BLaER1 (cell line): ENCODE measurements at regions not wholly inside any gene's neighbourhood (a gene's known extent, or its start where the extent isn't known, plus 50 kb on each side); places are given as distances from the start of the nearest gene placed in this dataset.

ENCODE experiments used
- H3K27ac ChIP-seq: shearing (Covaris generic); formaldehyde crosslinking; 2 replicates; pipeline ENCODE4 v1.8.1; 2022
- H3K27me3 ChIP-seq: shearing (Covaris generic); formaldehyde crosslinking; 2 replicates; pipeline ENCODE4 v1.8.1; 2022
- H3K36me3 ChIP-seq: shearing (Covaris generic); formaldehyde crosslinking; 2 replicates; pipeline ENCODE4 v1.8.1; 2022
- H3K4me1 ChIP-seq: shearing (Covaris generic); formaldehyde crosslinking; 2 replicates; pipeline ENCODE4 v1.8.1; 2022
- H3K4me2 ChIP-seq: shearing (Covaris generic); formaldehyde crosslinking; 2 replicates; pipeline ENCODE4 v1.8.1; 2022
- H3K4me3 ChIP-seq: shearing (Covaris generic); formaldehyde crosslinking; 2 replicates; pipeline ENCODE4 v1.8.1; 2022
- H3K9ac ChIP-seq: shearing (Covaris generic); formaldehyde crosslinking; 2 replicates; pipeline ENCODE4 v1.8.1; 2022
- H3K9me3 ChIP-seq: shearing (Covaris generic); formaldehyde crosslinking; 2 replicates; pipeline ENCODE4 v1.8.1; 2022
- H4K20me1 ChIP-seq: shearing (Covaris generic); formaldehyde crosslinking; 2 replicates; pipeline ENCODE4 v1.8.1; 2022
- Cebpa-rat ChIP-seq: shearing (Covaris generic); IDR thresholded peaks from 2 replicates; pipeline ENCODE4 v1.8.1; 2022

DNA sequence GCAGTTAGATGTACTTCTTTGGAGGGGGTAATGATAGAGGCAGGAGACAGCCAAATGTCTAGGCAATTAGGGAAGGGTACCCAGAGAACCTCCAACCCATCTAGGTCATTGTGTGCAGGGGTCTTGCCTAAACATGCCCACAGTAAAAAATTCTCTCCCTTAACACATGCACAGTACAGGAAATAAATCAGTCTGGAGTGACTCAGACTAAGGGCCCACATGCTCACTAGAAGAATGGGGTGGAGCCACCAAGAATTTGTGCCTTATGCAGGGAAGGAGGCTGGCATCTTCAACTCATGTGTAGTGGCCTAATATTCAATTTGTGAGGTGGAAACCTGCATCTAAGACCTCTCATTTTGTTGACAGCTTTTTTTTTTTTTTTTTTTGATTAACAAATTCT, 945.3 kb upstream of the GRIA3 start:
- no peak for TF ChIP-seq Cebpa-rat
- Histone ChIP-seq H3K4me2 (no peak overlapping the region), H3K36me3 (no peaks in the 10 kb centered on the region)

DNA sequence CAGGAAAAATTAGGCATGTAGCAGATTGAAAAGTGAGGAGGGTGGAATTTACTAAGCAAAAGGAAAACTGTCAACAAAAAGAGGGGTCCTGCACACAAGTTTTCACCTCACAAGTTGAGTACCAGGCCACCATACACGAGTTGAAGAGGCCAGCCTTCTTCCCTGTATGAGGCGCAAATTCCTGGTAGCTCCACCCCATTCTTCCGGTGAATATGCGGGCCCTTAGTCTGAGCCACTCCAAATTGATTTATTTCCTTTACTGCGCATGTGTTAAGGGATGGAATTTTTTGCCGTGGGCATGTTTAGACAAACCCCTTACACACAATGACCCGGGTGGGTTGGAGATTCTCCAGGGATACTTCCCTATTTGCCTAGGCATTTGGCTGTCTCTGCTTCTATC, 942.1 kb upstream of the GRIA3 start:
- no peaks in the 10 kb centered on the region for H3K36me3 ChIP-seq
- no peaks in the 10 kb centered on the region for H4K20me1 ChIP-seq
- H3K27me3 ChIP-seq, result peaks cover 37% of the 10 kb centered on the region
- no peaks in the 10 kb centered on the region for H3K4me1 ChIP-seq
- no peak overlapping the region for H3K27ac ChIP-seq
- no peak overlapping the region for H3K4me3 ChIP-seq
- TF ChIP-seq Cebpa-rat, result no peak
- H3K9me3 ChIP-seq, result peaks cover 5% of the 10 kb centered on the region
- no peak overlapping the region for H3K9ac ChIP-seq
- H3K4me2 ChIP-seq, result no peak overlapping the region

More for the DNA sequence above, 945.3 kb upstream of the GRIA3 start:
- H3K9me3 ChIP-seq, result peaks cover 5% of the 10 kb centered on the region
- H3K4me1 ChIP-seq, result no peaks in the 10 kb centered on the region
- no peak overlapping the region for H3K27ac ChIP-seq
- no peak overlapping the region for H3K4me3 ChIP-seq
- H3K9ac ChIP-seq, result no peak overlapping the region
- H3K27me3 ChIP-seq, result peaks cover 43% of the 10 kb centered on the region
- no peaks in the 10 kb centered on the region for H4K20me1 ChIP-seq

DNA sequence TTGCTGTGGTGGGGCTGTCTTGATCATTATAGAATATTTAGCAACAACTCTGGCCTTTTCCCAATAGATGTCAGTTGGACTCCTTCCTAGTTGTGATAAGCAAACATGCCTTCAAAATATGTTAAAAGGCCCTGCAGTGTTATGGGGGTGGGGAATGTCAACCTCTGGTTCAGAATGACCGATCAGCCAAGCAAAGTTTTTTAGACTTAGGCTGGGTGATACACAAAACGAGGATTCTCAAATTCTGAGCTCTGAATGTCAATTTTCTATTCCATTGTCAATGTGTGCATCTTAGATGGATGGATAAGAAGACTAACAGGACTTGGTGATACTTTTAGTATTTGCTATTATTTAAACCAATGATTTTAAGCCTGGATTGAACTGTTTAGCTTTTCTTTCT, 940.0 kb upstream of the GRIA3 start:
- no peak overlapping the region for H3K4me2 ChIP-seq
- no peaks in the 10 kb centered on the region for H4K20me1 ChIP-seq
- peaks cover 24% of the 10 kb centered on the region; the same call in 1 of the 2 replicates for H3K27me3 ChIP-seq
- H3K4me3 ChIP-seq, result no peak overlapping the region
- no peaks in the 10 kb centered on the region for H3K36me3 ChIP-seq
- no peak overlapping the region for H3K9ac ChIP-seq
- H3K9me3 ChIP-seq, result peaks cover 5% of the 10 kb centered on the region
- H3K27ac ChIP-seq, result no peak overlapping the region
- H3K4me1 ChIP-seq, result no peaks in the 10 kb centered on the region
- no peak for TF ChIP-seq Cebpa-rat

GRCh38 chrX:122245175-122245574, 938.9 kb upstream of the GRIA3 start:
- TF ChIP-seq Cebpa-rat, result no peak
- Histone ChIP-seq H3K4me2 (no peak overlapping the region), H3K4me3 (no peak overlapping the region), H3K4me1 (no peaks in the 10 kb centered on the region), H3K9ac (no peak overlapping the region), H3K9me3 (peaks cover 5% of the 10 kb centered on the region), H3K27ac (no peak overlapping the region), H3K36me3 (no peaks in the 10 kb centered on the region), H3K27me3 (peaks cover 25% of the 10 kb centered on the region; the same call in 1 of the 2 replicates), H4K20me1 (no peaks in the 10 kb centered on the region)

- H3K9ac ChIP-seq, result no peak overlapping the region
- H3K27ac ChIP-seq, result no peak overlapping the region
- H3K27me3 ChIP-seq, result peaks cover 25% of the 10 kb centered on the region; the same call in 1 of the 2 replicates
- no peaks in the 10 kb centered on the region for H3K4me1 ChIP-seq
- TF ChIP-seq Cebpa-rat, result no peak
- no peaks in the 10 kb centered on the region for H4K20me1 ChIP-seq
- peaks cover 5% of the 10 kb centered on the region for H3K9me3 ChIP-seq
- no peak overlapping the region for H3K4me3 ChIP-seq
- no peak overlapping the region for H3K4me2 ChIP-seq
- no peaks in the 10 kb centered on the region for H3K36me3 ChIP-seq
Measured at GRCh38 chrX:122245943-122246342, 938.1 kb upstream of the GRIA3 start.

DNA sequence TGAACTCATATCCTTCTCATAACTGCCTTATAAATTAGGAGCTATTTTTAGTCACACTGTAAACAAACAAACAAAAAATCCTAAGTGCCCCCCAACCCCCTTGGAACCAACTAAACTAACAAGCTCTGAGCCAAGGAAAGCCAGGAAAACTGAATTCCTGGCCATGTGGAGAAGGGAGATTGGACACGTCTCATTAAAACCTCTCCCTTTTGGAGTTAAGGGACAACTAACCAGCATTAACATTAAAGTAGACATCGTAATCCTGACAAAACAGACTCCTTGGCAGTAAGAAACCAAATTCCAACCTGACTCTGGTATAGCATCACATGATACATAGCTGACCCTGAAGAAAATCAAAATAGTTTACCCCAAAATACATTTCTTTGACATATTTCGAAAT, 937.1 kb upstream of the GRIA3 start:
- no peak overlapping the region for H3K27ac ChIP-seq
- H3K9me3 ChIP-seq, result peaks cover 2% of the 10 kb centered on the region
- H3K4me2 ChIP-seq, result no peak overlapping the region
- H3K9ac ChIP-seq, result no peak overlapping the region
- H3K4me1 ChIP-seq, result no peaks in the 10 kb centered on the region
- H3K4me3 ChIP-seq, result no peak overlapping the region
- TF ChIP-seq Cebpa-rat, result no peak
- no peaks in the 10 kb centered on the region for H4K20me1 ChIP-seq
- peaks cover 24% of the 10 kb centered on the region; the same call in 1 of the 2 replicates for H3K27me3 ChIP-seq
- no peaks in the 10 kb centered on the region for H3K36me3 ChIP-seq

DNA sequence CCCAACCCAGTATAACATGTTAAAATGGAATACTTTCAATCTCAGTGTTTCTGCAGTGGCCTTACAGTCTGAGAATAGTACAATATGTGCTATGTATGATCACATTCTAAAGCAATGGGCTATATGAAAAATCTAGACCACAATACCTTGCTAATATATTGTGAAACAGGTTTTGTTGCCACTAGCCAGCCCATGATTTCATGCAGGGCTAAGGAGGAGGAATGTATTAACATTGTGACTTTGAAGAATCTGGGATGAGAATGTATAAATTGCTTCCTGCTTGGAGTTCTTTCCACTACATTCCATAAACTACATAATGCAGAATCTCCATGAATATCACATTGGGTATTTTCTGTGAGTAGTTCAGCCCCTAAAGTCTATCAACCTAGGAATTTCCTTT, 935.4 kb upstream of the GRIA3 start:
- H4K20me1 ChIP-seq, result no peaks in the 10 kb centered on the region
- no peaks in the 10 kb centered on the region for H3K4me1 ChIP-seq
- H3K9ac ChIP-seq, result no peak overlapping the region
- no peak overlapping the region for H3K4me2 ChIP-seq
- no peaks in the 10 kb centered on the region for H3K9me3 ChIP-seq
- H3K27me3 ChIP-seq, result peaks cover 30% of the 10 kb centered on the region
- TF ChIP-seq Cebpa-rat, result no peak
- no peaks in the 10 kb centered on the region for H3K36me3 ChIP-seq
- no peak overlapping the region for H3K4me3 ChIP-seq
- H3K27ac ChIP-seq, result no peak overlapping the region

DNA sequence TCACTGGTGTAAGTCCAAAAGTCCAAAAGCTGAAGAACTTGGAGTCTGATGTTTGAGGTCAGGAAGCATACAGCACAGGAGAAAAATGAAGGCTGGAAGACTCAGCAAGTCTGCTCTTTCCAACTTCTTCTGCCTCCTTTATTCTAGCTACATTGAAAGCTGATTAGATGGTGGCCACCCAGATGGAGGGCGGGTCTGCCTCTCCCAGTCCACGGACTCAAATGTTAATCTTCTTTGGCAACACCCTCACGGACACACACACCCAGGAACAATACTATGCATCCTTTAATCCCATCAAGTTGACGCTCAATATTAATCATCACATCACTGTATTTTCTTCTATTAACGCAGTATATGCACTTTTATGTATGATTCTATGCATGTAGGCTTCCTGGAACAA, 931.6 kb upstream of the GRIA3 start:
- Histone ChIP-seq H3K27me3 (peaks cover 17% of the 10 kb centered on the region), H3K9ac (no peak overlapping the region), H3K4me1 (no peaks in the 10 kb centered on the region), H3K4me3 (no peak overlapping the region), H3K4me2 (no peak overlapping the region), H3K27ac (no peak overlapping the region), H3K9me3 (no peaks in the 10 kb centered on the region), H3K36me3 (no peaks in the 10 kb centered on the region), H4K20me1 (no peaks in the 10 kb centered on the region)
- no peak for TF ChIP-seq Cebpa-rat

GRCh38 chrX:122268353-122268752, 915.7 kb upstream of the GRIA3 start:
- H3K4me1 ChIP-seq, result no peaks in the 10 kb centered on the region
- no peak overlapping the region for H3K4me3 ChIP-seq
- TF ChIP-seq Cebpa-rat, result no peak
- H3K9me3 ChIP-seq, result no peaks in the 10 kb centered on the region
- H4K20me1 ChIP-seq, result peaks cover 6% of the 10 kb centered on the region; the same call in 1 of the 2 replicates
- H3K36me3 ChIP-seq, result no peaks in the 10 kb centered on the region
- no peak overlapping the region for H3K4me2 ChIP-seq
- H3K9ac ChIP-seq, result no peak overlapping the region
- H3K27ac ChIP-seq, result no peak overlapping the region
- H3K27me3 ChIP-seq, result peaks cover 71% of the 10 kb centered on the region

DNA sequence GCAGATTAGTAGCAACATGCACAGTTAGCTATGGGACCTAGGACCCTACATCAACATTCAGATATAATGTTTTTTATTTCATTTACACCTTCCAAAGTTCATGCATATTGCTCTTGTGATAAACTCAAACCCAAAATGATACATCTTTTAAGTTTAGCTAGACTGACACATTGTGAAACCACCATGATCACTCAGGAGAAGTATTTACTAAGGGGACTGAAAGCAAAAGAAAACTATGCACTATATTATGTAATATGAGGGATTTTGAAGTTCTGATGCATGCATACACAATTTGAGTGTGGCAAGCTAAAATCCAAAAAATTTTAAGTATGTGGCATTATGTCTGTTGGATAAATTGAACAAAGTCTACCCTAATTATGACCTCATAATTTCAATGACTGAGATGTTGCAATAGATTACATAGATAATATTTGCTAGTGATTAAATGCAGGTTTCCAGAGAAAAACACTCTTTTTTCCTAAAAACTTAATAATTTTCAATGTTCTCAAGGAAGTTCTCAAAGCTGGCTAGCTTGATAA, 914.8 kb upstream of the GRIA3 start:
- Histone ChIP-seq H3K27ac (no peak overlapping the region), H3K9ac (no peak overlapping the region), H3K4me3 (no peak overlapping the region), H3K36me3 (no peaks in the 10 kb centered on the region), H3K27me3 (peaks cover 70% of the 10 kb centered on the region), H4K20me1 (peaks cover 6% of the 10 kb centered on the region; the same call in 1 of the 2 replicates), H3K4me1 (no peaks in the 10 kb centered on the region), H3K4me2 (no peak overlapping the region), H3K9me3 (no peaks in the 10 kb centered on the region)
- TF ChIP-seq Cebpa-rat, result no peak

DNA sequence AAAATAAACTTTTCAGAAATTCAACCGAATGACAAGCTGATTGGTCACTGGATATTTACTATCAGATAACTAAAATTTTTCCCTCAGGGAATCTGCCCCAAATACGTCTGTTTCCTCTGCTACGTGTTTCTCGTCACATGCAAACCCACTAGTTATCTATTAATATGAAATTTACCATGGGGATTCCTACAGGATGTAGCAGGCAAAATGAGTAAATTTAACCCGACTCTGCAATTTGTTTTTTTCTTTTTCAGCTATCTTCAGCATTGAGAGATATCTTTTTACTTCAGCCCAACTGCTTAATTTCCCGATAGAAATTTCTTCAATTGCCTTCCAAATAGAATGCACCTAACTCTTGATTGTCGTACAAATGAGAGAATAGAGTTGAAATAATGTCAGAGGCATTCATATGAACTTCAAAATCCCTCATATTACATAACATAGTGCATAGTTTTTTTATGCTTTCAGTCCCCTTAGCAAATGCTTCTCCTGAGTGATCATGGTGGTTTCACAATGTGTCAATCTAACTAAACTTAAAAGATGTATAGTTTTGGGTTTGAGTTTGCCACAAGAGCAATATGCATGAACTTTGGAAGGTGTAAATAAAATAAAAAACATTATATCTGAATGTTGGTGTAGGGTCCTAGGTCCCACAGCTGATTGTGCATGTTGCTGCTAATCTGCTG, 913.1 kb upstream of the GRIA3 start:
- Histone ChIP-seq H4K20me1 (peaks cover 6% of the 10 kb centered on the region; the same call in 1 of the 2 replicates), H3K4me3 (no peak overlapping the region), H3K4me2 (no peak overlapping the region), H3K9ac (no peak overlapping the region), H3K27me3 (peaks cover 60% of the 10 kb centered on the region), H3K9me3 (no peaks in the 10 kb centered on the region), H3K27ac (no peak overlapping the region), H3K4me1 (no peaks in the 10 kb centered on the region), H3K36me3 (no peaks in the 10 kb centered on the region)
- TF ChIP-seq Cebpa-rat, result no peak
